ENCODE measurements at regions not wholly inside any gene's neighbourhood (a gene's known extent, or its start where the extent isn't known, plus 50 kb on each side); places are given as distances from the start of the nearest gene placed in this dataset.

- TF ChIP-seq POLR2AphosphoS5 (IDR thresholded peaks at IDR 0.05; ENCODE audit: low read depth, low read length) (no peak), POLR2A (IDR thresholded peaks at IDR 0.05; ENCODE audit: low read depth, low read length) (no peak)
Measured at GRCh38 chr2:117691595-117691994, 122.9 kb upstream of the DDX18 start.
